ENCODE measurements at regions not wholly inside any gene's neighbourhood (a gene's known extent, or its start where the extent isn't known, plus 50 kb on each side); places are given as distances from the start of the nearest gene placed in this dataset.
"Not testable (repeated sequence)": the region's sequence is repeated elsewhere in the genome, so short reads cannot be mapped to it uniquely, and the experiment has no call there.

DNA sequence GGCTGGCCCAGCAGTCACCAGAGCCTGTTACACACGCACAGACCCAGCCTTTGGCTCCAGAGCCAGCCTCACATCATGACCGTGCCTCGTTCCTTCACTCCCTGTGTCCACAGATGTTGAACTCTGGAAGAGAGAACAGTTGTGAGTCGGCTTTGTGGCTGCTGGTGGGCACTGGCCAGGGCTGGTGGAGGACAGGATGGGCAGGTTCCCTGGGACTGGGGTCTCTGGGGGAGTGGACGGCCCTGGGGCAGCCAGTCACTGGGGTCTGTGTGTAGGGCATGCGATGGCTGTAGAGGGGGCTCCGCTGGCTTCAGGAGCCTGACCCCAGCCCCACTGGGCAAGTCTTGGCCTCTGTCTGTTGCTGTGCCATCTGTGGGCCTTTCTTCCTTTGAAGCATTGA lies 1070.1 kb downstream of the BRD1 start (continued):
- TF ChIP-seq, protein P1, sequence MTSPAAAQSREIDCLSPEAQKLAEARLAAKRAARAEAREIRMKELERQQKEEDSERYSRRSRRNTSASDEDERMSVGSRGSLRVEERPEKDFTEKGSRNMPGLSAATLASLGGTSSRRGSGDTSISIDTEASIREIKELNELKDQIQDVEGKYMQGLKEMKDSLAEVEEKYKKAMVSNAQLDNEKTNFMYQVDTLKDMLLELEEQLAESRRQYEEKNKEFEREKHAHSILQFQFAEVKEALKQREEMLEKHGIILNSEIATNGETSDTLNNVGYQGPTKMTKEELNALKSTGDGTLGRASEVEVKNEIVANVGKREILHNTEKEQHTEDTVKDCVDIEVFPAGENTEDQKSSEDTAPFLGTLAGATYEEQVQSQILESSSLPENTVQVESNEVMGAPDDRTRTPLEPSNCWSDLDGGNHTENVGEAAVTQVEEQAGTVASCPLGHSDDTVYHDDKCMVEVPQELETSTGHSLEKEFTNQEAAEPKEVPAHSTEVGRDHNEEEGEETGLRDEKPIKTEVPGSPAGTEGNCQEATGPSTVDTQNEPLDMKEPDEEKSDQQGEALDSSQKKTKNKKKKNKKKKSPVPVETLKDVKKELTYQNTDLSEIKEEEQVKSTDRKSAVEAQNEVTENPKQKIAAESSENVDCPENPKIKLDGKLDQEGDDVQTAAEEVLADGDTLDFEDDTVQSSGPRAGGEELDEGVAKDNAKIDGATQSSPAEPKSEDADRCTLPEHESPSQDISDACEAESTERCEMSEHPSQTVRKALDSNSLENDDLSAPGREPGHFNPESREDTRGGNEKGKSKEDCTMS (CRISPR knock-in tag; conservative IDR thresholded peaks at IDR 0.05), result no peak
- TF ChIP-seq HNF4A (CRISPR knock-in tag; IDR thresholded peaks at IDR 0.05) (no peak), IKZF1 (IDR thresholded peaks at IDR 0.05) (no peak), MTA1 (CRISPR knock-in tag; IDR thresholded peaks at IDR 0.05; ENCODE audit: borderline replicate concordance) (no peak), DMAP1 (CRISPR knock-in tag; IDR thresholded peaks at IDR 0.05) (no peak), HOXA9 (CRISPR knock-in tag; IDR thresholded peaks at IDR 0.05; ENCODE audit: borderline replicate concordance) (no peak), GPN1 (CRISPR knock-in tag; IDR thresholded peaks at IDR 0.05; ENCODE audit: borderline replicate concordance) (no peak)

DNA sequence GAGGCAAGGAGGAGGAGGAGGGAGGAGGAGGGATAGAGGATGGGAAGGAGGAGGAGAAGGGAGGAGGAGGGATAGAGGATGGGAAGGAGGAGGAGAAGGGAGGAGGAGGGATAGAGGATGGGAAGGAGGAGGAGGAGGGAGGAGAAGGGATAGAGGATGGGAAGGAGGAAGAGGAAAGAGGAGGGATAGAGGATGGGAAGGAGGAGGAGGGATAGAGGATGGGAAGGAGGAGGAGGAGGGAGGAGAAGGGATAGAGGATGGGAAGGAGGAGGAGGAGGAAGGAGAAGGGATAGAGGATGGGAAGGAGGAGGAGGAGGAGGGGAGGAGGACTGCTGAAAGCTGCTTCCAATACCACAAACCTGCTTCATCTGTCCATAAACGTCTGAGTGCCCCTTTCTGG lies 1070.5 kb downstream of the BRD1 start:
- POLR2A ChIA-PET; intact Hi-C loops (cut with micrococcal nuclease; ENCODE audit: unreplicated experiment); H3K9me3 ChIP-seq (ENCODE audit: low read length); H3K36me3 ChIP-seq (replicated peaks in 1 of 2; ENCODE audit: control insufficient read depth in 1 of 2, insufficient read depth in 2 of 2, low read length in 2 of 2); H3K27me3 ChIP-seq (ENCODE audit: control insufficient read depth in 1 of 2, insufficient read depth in 2 of 2, low read length in 2 of 2); FAIRE-seq; BruUV-seq (replicated peaks); DNase-seq (ENCODE audit: low spot score); in situ Hi-C loops (cut with HindIII; ENCODE audit: extremely low pct_ligation_motif_present, low pct_unique_long_range_greater_than_20kb); H3K27ac ChIP-seq (ENCODE audit: extremely low read length, insufficient read depth, low read length); CTCF ChIA-PET (ENCODE audit: low intra/inter-chr PET ratio, low total read pairs); ATAC-seq; H3K4me3 ChIP-seq (replicated peaks in 1 of 3; ENCODE audit: insufficient read depth in 1 of 3, low read depth in 2 of 3, low read length in 3 of 3); H3K79me2 ChIP-seq (ENCODE audit: insufficient read depth, low read length); H2AFZ ChIP-seq (ENCODE audit: low read length); H3K4me1 ChIP-seq (ENCODE audit: insufficient read depth, low read length); H3K4me2 ChIP-seq (ENCODE audit: low read depth, low read length); H3K9ac ChIP-seq (ENCODE audit: insufficient read depth, low read depth, low read length): not testable (repeated sequence)
- WGBS (ENCODE audit: low lambda C conversion rate), result 10% methylated on average over 1 of the region's 1 CpG
- peaks cover 11% of the 10 kb centered on the region; the same call in 1 of the 2 replicates for H4K20me1 ChIP-seq (ENCODE audit: insufficient read depth, low read length)
- TF ChIP-seq HNRNPK (IDR thresholded peaks at IDR 0.05; ENCODE audit: low read depth, low read length, poor library complexity, severe bottlenecking) (peak; percentile 47), PCBP1 (IDR thresholded peaks at IDR 0.05; ENCODE audit: borderline replicate concordance, low read depth, low read length) (0 out of 2 replicates have a peak, but pooled peaks have one; percentile 23), PCBP2 (optimal IDR thresholded peaks at IDR 0.05; ENCODE audit: low read depth, low read length, poor library complexity, severe bottlenecking) (peak; percentile 72)

Data from HepG2 (cell line).